GM19468 (cell line): ENCODE measurements at regions not wholly inside any gene's neighbourhood (a gene's known extent, or its start where the extent isn't known, plus 50 kb on each side); places are given as distances from the start of the nearest gene placed in this dataset.
"Not testable (repeated sequence)": the region's sequence is repeated elsewhere in the genome, so short reads cannot be mapped to it uniquely, and the experiment has no call there.

Source experiments
- ATAC-seq: cut with Tn5 transposase; IDR thresholded peaks from one replicate; pipeline ENCODE4 v1.9.1; 2021; ENCODE audit warnings: mild to moderate bottlenecking, moderate library complexity, moderate number of reproducible peaks; ENCODE audit not compliant: unreplicated experiment; ENCODE audit errors: extremely low read depth

DNA sequence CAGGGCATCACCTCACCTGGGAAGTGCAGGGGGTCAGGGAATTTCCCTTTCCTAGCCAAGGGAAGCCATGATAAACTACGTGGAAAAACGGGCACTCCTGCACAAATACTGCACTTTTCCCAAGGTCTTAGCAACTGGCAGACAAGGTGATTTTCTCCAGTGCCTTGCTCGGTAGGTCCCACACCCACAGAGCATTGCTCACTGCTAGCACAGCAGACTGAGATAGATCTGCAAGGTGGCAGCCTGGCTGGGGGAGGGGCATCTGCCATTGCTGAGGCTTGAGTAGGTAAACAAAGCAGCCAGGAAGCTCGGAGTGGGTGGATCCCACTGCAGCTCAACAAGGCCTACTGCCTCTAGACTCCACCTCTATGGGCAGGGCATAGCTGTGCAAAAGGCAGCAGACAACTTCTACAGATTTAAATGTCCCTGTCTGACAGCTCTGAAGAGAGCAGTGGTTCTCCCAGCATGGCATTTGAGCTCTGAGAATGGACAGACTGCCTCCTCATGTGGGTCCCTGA lies 111.5 kb upstream of the FIBIN start:
- ATAC-seq, result not testable (repeated sequence)

- no peak for ATAC-seq
Observed at GRCh38 chr11:26891501-26891900, 102.4 kb upstream of the FIBIN start.

DNA sequence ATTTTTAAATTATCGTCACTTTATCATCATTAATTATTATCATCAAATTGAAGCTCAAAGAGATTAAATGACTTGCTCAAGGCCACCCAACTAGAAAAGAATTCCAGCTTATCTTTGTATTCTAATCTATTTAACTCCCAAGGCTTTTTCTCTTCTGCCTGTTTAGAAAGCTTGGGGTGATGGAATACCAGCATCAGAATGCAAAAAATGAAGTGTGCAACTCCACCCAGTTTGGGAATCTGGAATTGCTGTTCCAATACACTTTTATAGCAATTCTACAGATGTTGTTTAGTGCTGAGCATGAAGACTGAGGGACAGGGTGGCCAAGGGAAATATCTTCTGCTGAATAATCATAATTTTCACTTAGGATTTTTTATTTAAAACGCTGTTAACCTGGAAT lies 97.2 kb upstream of the FIBIN start:
- no peak for ATAC-seq

- no peak for ATAC-seq
Observed at GRCh38 chr11:26898799-26899198, 95.1 kb upstream of the FIBIN start.

DNA sequence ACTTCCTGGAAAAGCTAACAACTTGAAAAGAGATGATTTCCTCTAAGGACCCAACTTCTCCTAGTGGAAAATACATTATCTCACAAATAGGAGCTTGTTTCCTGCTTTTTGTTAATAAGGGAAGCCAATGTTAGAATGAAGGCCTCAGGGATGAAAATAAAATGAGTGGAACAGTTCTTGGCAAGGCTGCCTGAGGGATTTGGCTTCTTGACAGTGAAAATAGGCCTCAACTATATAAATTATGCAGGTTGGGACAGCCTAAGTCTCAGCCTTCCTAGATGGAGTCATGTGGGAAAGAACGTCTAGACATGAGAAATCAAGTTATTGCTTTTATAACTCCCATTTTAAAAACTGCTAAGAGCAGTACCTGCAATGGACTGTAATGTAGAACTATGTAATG lies 92.8 kb upstream of the FIBIN start:
- no peak for ATAC-seq

GRCh38 chr11:26904132-26904531 lies 89.8 kb upstream of the FIBIN start:
- ATAC-seq, result no peak

GRCh38 chr11:26904801-26905200 lies 89.1 kb upstream of the FIBIN start:
- no peak for ATAC-seq

DNA sequence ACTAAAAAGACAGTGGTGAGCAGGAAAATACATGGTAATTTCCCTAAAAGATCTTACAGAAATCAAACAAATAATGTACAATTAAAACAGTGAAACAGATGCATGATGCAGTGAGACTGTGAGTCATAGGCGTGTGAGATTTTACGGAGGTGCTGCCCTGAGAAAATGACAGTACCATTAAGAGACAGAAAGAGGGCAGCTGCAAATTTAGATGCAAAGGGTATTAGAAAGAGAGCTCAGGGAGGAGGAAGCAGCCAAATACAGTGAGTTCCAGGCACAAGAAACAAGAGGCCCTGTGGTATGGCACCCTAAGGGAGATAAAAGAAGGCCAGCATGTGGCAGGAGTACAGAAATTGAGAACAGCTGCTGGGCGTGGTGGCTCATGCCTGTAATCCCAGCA lies 88.5 kb upstream of the FIBIN start:
- no peak for ATAC-seq

- no peak for ATAC-seq
Observed at GRCh38 chr11:26909515-26909914, 84.4 kb upstream of the FIBIN start.

DNA sequence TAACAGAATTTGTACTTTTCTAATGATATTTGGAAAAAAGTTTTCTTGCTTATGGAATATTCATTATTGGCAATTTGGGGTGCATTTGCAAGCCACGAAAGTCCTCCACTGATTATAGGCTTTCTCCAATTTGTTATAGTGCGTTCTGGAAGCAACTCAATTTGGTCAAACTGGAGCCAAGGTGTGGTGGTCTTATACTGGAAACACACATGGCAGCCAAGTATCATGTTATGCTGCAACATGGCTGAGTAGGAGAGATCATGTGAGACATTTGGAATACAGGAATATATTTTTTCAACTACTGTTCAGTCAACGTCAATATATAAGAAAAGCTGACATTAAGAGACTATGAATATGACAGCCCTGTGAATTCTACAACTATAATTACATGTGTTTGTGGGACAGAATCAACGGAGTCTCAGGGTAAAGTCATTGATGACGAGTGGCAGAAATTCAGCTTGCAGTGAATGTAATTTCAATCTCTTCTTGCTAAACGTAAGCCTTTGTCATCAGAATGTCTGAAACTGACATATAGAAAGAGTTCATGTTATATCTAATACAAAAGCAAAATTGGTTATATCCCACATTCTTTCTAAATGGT lies 83.8 kb upstream of the FIBIN start:
- ATAC-seq, result no peak

DNA sequence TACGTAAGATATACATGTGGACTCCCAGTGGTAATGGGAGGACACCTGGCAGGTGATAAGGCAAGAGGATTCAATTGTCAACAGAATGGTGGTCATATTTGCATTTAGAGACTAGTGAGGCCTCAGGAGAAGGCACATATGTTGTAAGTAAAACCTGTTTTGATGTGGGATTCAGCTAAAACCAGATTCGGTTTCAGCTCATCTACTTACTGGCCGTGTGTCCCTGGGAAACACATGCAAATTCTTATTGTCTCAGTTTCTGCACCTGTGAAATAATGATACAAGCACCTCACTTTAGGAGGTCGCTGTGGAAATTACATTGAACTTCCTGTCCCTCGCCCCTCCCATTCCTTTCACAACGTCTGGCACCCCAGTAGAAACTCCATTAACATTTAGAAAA lies 78.9 kb upstream of the FIBIN start:
- ATAC-seq, result peak; percentile 67

DNA sequence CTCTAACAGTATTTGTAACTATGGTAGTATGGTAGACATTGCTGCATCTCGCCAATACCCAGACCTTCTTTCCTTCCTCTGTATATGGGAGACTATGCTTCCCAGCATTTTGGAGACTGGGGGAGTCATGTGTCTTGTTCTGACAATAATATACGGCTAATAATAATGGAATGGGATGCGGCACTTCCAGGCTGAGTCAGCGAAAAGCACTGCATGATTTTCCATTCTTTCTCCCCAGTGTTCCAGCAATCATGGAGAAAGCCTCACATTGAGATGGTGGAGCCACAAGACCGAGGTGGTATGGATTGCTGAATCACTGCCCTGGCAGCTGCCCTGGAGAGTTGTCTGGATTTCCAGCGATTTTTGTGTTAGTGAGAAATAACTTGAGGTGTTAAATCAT lies 77.1 kb upstream of the FIBIN start:
- ATAC-seq, result no peak

- no peak for ATAC-seq
Observed at GRCh38 chr11:26928582-26928981, 65.3 kb upstream of the FIBIN start.

DNA sequence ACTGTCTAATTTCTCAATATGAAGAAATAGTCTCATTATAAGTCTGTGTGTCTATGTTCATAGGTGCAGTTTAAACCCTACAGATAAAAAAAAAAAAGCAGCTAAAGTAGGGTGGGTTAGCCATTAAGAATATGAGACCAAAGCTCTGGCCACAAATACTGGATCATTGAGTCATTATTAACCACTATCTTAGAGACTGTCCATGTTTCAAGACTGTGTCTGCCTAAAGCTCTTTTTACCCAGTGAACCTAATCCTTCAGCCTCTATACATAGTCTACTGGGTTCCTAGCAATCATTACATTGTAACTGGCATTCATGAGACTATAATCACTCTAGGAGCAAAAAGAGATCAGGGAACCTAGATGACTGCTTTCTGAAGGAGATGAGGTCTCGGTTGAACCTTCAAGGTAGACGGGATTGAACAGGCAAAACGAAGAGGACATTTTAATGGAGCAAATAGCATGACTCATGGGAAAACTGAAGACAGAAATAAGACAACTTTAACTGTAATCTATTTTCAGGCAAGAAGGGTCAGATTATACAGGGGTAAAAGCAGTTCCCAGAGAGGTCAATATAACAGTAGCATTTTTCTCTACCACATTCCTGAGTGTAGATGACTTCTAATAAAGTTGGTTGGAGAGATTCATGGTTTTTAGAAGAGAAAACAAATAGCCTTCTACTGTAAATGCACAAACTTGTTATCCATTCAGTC lies 64.0 kb upstream of the FIBIN start:
- no peak for ATAC-seq

DNA sequence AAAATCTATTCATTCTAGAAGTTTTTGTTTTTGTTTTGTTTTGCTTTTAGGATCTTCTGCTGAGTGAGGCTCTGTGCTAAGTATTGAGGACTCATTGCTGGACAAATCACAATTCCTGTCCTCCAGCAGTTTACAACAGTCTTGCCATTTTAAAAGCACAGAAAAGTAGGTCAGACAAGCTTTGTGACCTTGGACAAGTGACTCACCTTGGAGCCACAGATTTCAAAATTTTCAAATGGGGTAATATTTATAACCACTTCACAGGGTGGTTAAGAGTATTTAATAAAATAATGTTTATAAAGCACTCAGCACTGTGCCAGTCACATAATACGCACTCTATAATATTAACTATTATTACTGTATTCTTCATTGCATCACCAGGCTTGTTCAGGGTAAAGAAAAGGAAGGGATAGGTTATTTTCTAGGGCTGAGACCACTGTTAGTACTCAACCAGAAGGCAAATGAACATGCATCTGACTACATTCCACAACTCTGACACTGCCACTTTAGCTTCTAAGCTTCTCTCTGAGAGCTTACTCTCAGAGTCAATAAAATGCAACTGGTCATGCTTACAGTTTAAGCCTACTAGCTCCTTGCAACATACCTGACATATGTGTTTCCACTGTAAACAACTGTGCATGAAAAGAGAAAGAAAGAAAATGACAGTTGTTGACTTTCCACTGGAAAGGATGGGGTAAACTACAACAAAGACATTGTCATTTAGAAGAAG lies 63.2 kb upstream of the FIBIN start:
- ATAC-seq, result no peak

DNA sequence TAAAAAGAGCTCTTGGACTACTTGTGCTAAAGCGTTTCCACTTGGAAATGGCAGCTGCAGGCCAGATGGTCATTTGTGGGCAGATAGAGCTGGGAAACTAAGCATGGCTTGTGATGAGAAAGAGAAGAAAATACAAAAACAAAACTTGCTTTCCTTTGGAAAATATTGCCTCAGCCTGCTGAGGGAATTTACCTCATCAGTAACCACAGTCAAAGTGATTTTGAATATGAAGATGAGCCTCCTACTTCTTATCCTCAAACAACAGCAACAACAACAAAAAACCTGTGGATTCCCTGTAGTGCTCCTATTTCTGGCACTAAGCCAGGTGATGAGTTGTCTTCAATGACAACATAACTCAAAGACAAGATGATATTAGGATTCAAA lies 62.7 kb upstream of the FIBIN start:
- no peak for ATAC-seq

DNA sequence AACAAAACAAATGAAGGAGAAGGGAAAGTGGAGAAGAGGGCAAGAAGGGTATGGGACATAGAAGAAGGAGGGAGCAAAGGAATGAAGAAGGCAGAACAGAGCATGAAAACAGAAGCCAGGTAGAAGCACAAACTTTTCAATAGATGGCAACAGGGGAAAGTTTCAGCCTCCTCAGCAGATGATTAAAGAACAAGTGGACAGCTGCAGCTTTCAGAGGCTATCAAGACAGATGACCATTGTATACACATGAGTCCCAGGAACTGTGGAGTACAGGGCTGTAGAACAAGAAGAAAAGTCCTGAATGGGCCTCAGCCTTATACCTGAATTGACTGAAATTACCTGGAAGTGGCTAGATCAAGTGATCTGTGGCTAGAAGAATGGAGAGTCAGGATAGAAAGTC lies 62.0 kb upstream of the FIBIN start:
- ATAC-seq, result no peak

DNA sequence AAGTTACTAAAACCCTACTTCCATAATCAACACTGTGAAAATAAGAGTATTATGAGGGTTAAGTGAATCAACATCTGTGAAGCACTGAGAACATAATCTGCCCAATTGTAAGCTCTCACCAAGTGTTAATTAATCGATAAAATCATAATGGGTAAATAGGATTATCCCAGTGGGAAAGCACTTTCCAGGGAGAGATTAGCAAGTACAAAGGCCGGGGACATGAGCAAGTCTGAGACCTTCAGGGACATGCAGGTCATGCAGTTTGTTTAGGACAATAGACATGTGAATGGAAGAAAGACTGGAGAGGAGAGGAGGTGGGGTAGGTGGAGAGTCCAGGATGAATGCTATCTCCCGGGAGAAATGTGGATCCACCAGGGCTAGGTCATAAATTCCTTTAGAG lies 57.8 kb upstream of the FIBIN start:
- no peak for ATAC-seq

DNA sequence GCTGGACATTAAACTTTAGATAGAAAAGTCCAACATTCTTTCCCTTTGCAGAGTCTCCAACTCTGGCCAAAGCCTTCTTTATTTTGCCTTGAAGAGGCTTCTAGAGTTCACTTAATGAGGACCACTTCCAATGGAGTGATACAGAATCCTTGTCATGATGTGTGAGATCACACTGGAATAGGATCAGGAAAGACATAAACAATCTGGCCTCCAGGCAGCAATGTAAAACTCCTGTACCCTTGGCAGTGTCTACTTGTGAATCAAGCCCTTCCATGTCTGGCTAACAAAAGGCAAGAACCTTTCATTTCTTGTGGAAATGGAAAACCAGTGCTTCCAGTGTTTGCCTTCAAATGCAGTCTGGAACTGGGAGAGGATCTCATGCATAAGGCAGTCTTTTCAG lies 56.5 kb upstream of the FIBIN start:
- no peak for ATAC-seq

- ATAC-seq, result not testable (repeated sequence)
Observed at GRCh38 chr11:26940501-26940900, 53.4 kb upstream of the FIBIN start.

- no peak for ATAC-seq
Observed at GRCh38 chr11:26942356-26942755, 51.6 kb upstream of the FIBIN start.
